HUES48 (cell line): ENCODE measurements at regions not wholly inside any gene's neighbourhood (a gene's known extent, or its start where the extent isn't known, plus 50 kb on each side); places are given as distances from the start of the nearest gene placed in this dataset.

Experiments used
- H3K27ac ChIP-seq: one replicate; pipeline ENCODE4 v1.7.0; 2013; ENCODE audit warnings: low read depth, low read length, inconsistent platforms
- H3K27me3 ChIP-seq: 2 replicates; pipeline ENCODE4 v1.6.1; 2013; ENCODE audit warnings: mild to moderate bottlenecking, low read length; ENCODE audit not compliant: control insufficient read depth, insufficient read depth
- H3K36me3 ChIP-seq: 2 replicates; pipeline ENCODE4 v1.6.1; 2013; ENCODE audit warnings: low read length; ENCODE audit not compliant: control insufficient read depth, insufficient read depth
- H3K4me1 ChIP-seq: 2 replicates; pipeline ENCODE4 v1.6.1; 2013; ENCODE audit warnings: mild to moderate bottlenecking, low read length; ENCODE audit not compliant: control insufficient read depth, insufficient read depth
- H3K4me3 ChIP-seq: 2 replicates; pipeline ENCODE4 v1.5.1; 2013; ENCODE audit warnings: mild to moderate bottlenecking, low read depth, low read length
- H3K9ac ChIP-seq: 2 replicates; pipeline ENCODE4 v1.6.1; 2013; ENCODE audit warnings: mild to moderate bottlenecking, low read depth, low read length, moderate library complexity
- H3K9me3 ChIP-seq: 2 replicates; pipeline ENCODE4 v1.6.1; 2013; ENCODE audit warnings: low read length; ENCODE audit not compliant: control insufficient read depth, insufficient read depth

DNA sequence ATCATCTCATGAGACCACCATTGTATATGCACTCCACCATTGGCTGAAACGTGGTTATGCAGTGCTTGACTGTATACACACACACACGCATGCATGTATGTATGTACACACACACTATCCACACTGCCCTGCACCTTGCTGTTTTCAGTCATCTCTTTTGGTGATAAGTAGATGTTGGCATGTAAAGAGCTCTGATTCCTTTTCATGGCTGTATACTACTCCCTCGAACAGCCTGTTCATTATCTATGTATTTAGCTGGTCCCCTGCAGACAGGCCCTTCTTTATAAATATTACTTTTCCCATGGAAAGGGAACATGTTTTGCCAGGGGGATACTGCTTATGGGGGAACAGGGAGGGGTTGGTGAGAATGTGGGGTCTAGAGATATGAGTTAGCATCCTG lies 349.4 kb downstream of the FOXL1 start:
- no peak overlapping the region for H3K9ac ChIP-seq
- H3K36me3 ChIP-seq, result no peaks in the 10 kb centered on the region
- H3K27me3 ChIP-seq, result no peaks in the 10 kb centered on the region
- H3K4me1 ChIP-seq, result peaks cover 5% of the 10 kb centered on the region; the same call in 1 of the 2 replicates
- no peak overlapping the region for H3K4me3 ChIP-seq
- H3K27ac ChIP-seq, result no peak overlapping the region
- no peaks in the 10 kb centered on the region for H3K9me3 ChIP-seq

DNA sequence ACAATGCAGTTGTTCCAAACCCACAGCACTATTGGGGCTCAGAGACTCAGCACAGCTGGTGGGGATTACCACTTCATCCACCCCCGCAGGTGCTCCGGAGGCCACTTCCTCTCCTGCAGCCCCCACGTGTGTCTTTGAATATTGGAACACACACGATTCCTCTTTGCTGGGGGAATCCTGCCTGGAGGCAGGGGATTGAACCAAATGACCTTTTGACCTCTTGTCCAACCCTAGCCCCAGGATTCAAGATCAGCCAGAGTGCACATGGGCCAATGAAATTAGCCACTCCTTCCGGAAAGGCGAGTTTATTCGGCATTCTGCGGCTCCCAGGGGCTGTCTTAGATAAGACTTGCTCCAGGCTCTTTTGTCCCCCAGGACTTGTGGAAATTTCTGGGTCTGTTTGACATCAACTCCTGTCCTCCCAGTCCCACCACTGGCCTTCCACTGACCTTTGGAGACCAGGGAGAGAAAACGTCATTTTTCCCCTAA lies 350.2 kb downstream of the FOXL1 start:
- no peaks in the 10 kb centered on the region for H3K36me3 ChIP-seq
- H3K9ac ChIP-seq, result no peak overlapping the region
- H3K27ac ChIP-seq, result no peak overlapping the region
- no peak overlapping the region for H3K4me3 ChIP-seq
- H3K9me3 ChIP-seq, result no peaks in the 10 kb centered on the region
- peaks cover 5% of the 10 kb centered on the region; the same call in 1 of the 2 replicates for H3K4me1 ChIP-seq
- H3K27me3 ChIP-seq, result no peaks in the 10 kb centered on the region

DNA sequence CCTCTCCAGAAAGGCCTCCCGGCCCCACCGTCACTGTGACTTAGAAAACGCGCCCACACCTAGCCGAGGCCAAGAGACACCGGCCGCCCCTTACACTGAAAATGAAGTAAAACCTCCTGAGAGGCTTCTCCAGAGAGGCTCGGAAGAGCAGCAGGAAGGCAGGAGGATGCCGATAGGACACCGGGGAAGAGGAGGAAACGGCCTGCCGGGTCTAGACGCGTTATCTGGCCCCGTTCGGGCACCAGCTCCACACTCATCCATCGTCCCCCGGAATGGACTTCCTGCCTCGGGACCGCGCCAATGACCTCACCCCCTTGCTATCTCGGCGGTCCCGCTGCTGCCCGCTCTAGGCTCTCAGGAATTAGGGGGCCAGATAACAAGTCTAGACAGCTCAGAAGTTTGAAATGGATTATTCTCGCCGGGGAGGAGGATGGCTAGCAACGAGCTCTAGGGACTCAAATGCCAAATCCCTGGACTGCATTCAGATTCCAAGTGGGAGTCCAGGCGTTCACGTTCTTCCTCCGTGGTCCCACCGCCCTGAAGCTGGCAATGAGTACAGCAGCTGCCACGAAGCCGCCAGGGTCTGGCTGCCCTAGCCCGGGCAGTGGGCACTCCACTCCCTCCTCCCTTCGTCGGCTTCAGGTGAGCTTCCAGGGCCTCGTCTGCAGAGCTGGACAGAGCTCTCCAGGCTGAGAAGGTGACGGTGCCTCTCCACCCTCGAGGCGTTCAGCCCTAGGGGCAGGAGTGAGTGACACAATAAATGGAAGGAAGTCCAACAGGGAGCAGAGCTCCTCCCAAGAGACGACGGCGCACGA lies 350.9 kb downstream of the FOXL1 start:
- Histone ChIP-seq H3K4me1 (peaks cover 5% of the 10 kb centered on the region; the same call in 1 of the 2 replicates), H3K9ac (no peak overlapping the region), H3K4me3 (no peak overlapping the region), H3K36me3 (no peaks in the 10 kb centered on the region), H3K27ac (no peak overlapping the region), H3K9me3 (no peaks in the 10 kb centered on the region), H3K27me3 (no peaks in the 10 kb centered on the region)

DNA sequence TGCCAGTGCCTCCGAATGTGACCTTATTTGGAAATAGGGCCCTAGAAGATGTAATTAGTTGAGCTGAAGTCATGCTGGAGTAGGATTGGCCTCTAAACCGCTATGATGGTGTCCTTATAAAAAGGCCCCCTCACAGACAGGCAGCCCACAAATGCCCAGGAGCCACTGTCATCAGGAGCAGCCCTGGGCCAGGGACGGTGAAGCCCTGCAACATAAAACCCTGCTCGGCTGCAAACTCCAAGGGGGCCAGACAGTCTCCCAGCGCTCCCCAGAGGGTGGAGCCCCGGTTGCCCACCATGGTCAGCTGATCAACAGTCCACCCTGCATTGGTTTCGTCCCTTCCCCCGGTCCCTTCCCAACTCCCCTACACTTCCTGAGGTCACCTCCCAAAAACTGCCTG lies 351.7 kb downstream of the FOXL1 start:
- Histone ChIP-seq H3K36me3 (no peaks in the 10 kb centered on the region), H3K27ac (no peak overlapping the region), H3K4me3 (no peak overlapping the region), H3K4me1 (peaks cover 5% of the 10 kb centered on the region; the same call in 1 of the 2 replicates), H3K27me3 (no peaks in the 10 kb centered on the region), H3K9me3 (no peaks in the 10 kb centered on the region), H3K9ac (no peak overlapping the region)

DNA sequence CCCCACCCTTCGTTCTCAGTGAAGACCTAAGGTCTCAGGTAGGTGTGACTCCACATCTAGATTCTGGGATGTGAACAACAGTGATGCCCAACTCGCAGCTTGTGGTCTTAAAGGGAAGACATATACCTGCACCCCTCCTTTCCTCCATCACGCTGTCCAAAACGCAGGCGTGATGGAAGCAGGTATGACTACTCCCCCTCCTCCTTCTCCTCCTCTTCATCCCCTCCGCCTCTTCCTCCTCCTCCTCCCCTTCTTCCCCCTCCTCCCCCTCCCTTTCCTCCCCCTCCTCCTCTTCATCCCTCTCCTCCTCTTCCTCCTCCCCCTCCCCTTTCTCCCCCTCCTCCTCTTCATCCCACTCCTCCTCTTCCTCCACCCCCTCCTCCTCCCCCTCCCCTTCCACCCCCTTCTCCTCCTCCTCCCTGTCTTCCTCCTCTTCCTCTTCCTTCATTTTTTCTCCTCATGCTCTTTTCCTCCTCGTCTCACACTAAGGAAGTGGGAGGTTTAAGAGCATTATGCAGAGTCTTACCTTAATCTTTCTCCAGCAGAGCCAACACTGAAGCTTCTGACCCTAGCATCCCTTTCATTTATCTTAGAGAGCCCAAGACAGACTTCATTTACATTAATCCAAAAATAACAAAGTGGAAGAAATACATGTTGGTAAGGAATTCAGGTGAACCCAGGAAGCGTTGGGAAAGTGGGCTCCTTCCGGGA lies 352.5 kb downstream of the FOXL1 start:
- Histone ChIP-seq H3K27me3 (no peaks in the 10 kb centered on the region), H3K36me3 (no peaks in the 10 kb centered on the region), H3K9ac (no peak overlapping the region), H3K4me1 (peaks cover 5% of the 10 kb centered on the region; the same call in 1 of the 2 replicates), H3K27ac (no peak overlapping the region), H3K9me3 (no peaks in the 10 kb centered on the region), H3K4me3 (no peak overlapping the region)

DNA sequence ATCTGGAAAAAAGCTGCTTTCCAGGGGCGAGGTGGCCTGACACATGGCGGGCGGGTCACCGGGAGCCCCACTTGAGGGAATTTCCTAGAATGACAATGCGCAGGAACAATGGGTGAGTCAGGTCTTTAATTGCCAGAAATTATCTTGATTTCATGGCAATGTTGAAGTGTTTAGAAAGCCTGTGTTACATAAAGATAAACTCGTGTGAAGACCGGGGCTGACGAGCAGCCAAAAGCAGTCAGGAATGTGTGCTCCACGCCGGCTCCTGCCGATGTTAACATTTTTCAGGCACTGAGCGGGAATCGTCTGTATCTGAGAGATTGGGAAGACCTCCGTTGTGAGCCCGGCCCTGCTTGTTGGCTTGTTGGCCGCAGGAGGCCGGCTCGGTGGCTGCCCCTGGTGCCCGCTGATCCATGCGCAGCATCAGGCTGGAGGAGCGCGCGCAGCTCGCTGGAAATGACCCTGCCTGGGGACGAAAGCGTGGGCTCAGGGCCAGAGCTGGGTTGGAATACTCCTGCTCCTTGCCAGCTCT lies 353.1 kb downstream of the FOXL1 start:
- no peak overlapping the region for H3K9ac ChIP-seq

DNA sequence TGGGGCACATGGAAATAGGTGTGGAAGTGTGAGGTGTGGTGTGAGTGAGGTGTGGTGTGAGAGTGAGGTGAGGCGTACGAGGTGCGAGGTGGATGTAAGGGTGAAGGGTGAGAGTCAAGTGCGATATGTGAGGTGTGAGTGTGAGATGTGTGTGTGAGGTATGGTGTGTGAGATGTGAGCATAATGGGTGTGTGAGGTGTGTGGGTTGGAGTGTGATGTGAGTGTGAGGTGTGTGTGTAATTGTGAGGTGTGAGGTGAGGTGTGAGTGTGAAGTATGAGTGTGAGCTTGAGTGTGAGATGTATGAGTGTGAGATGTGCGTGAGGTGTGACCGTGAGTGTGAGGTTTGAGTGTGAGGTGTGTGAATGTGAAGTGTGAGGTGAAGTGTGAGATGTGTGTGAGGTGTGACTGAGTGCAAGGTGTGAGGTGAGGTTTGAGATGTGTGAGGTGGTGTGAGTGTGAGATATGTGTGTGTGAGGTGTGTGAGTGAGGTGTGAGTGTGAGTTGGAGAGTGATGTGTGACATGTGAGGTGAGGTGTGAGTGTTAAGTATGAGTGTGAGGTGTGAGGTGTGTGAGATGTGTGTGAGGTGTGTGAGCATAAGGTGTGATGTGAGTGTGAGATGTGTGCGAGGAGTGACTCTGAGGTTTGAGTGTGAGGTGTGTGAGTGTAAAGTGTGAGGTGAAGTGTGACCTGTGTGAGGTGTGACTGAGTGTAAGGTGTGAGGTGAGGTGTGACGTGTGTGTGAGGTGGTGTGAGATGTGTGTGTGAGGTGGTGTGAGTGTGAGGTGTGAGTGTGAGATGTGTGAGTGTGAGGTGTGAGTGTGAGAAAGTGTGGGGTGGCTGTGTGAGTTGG lies 354.0 kb downstream of the FOXL1 start:
- peaks cover 5% of the 10 kb centered on the region; the same call in 1 of the 2 replicates for H3K4me1 ChIP-seq
- no peaks in the 10 kb centered on the region for H3K36me3 ChIP-seq
- H3K27me3 ChIP-seq, result no peaks in the 10 kb centered on the region
- no peak overlapping the region for H3K9ac ChIP-seq
- no peaks in the 10 kb centered on the region for H3K9me3 ChIP-seq
- no peak overlapping the region for H3K27ac ChIP-seq
- no peak overlapping the region for H3K4me3 ChIP-seq

More for the DNA sequence above, 353.1 kb downstream of the FOXL1 start:
- H3K27ac ChIP-seq, result no peak overlapping the region
- H3K36me3 ChIP-seq, result no peaks in the 10 kb centered on the region
- no peak overlapping the region for H3K4me3 ChIP-seq
- no peaks in the 10 kb centered on the region for H3K27me3 ChIP-seq
- H3K4me1 ChIP-seq, result peaks cover 5% of the 10 kb centered on the region; the same call in 1 of the 2 replicates
- no peaks in the 10 kb centered on the region for H3K9me3 ChIP-seq

DNA sequence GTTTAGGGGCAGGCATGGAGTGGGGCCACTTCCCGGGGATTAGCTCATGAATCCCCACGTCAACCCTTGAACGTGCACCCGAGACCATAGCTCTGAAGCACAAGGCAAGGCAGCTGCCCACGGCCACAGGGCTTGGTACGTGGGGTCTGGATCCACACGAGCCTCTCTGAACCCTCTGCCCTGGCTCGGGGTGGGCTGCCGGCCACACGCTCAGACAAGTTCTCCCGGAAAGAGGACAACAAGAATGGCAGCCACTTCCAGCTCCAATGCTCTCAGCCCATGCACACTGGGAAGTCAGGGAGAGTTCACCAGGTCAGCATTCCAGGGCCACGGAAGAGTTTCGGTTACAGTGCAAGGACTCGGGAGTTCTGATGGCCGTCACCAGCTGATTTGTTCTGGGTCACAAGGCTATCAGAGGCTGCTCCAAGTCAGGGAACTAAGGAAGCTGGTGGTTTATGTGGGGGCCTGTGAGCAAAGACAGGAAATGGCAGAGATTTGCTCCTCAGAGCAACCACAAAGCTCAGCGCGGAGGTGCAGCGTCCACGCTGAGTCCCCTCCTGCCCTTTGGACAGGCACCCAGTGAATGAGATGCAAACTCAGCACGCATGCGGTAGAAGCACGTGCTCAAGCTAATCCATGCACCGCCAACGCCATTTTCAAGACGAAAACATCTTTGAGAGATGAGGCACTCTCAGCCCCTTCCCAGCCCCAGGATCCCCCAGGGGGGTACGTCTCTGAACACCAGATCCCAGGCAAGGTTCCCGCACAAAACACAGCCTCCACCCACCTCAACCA lies 356.4 kb downstream of the FOXL1 start:
- Histone ChIP-seq H3K9ac (no peak overlapping the region), H3K27me3 (no peaks in the 10 kb centered on the region)

DNA sequence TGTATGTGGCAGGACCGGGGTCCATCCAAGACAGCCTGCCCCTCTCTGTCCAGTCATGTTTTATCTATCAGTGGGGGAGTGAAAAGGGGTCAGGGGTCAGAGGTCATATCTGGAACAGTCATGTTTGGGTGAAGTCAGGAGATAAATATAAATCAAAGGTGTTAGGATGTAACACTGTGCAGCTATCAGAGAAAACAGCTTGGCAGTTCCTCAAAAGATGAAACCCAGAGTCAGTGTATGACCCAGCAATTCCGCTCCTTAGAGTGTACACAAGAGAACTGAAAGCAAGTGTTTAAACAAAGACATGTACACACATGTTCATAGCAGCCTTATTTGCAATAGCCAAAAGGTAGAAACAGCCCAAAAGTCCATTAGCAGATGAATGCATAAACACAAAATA lies 361.3 kb downstream of the FOXL1 start:
- no peaks in the 10 kb centered on the region for H3K9me3 ChIP-seq
- H3K27me3 ChIP-seq, result no peaks in the 10 kb centered on the region
- no peak overlapping the region for H3K9ac ChIP-seq
- H3K4me3 ChIP-seq, result no peak overlapping the region
- no peak overlapping the region for H3K27ac ChIP-seq
- no peaks in the 10 kb centered on the region for H3K36me3 ChIP-seq
- no peaks in the 10 kb centered on the region for H3K4me1 ChIP-seq

More for the DNA sequence above, 356.4 kb downstream of the FOXL1 start:
- H3K4me1 ChIP-seq, result peaks cover 5% of the 10 kb centered on the region; the same call in 1 of the 2 replicates
- H3K27ac ChIP-seq, result no peak overlapping the region
- no peak overlapping the region for H3K4me3 ChIP-seq
- H3K9me3 ChIP-seq, result no peaks in the 10 kb centered on the region
- no peaks in the 10 kb centered on the region for H3K36me3 ChIP-seq

DNA sequence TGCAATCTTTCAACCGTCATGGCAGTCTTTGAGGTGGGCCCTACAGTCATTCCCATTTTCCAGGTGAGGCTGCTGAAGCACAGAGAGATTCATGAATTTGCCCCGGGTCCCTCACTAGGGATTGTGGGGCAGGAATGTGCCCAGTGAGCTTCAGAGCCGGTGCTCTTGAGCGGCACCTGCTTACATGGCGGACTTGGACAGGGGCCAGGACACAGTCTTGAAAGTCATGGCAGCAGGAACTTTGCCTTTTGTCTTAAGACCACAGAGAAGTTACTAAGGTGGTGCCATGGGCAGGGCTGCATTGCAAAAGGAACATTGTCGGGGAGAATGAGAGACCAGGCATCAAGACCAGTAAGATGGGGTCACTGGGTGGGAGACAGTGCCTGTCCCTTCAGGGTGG lies 363.4 kb downstream of the FOXL1 start:
- H3K9ac ChIP-seq, result no peak overlapping the region
- H3K27ac ChIP-seq, result no peak overlapping the region

More for the DNA sequence above, 363.4 kb downstream of the FOXL1 start:
- H3K36me3 ChIP-seq, result no peaks in the 10 kb centered on the region
- no peaks in the 10 kb centered on the region for H3K9me3 ChIP-seq
- H3K4me3 ChIP-seq, result no peak overlapping the region
- H3K27me3 ChIP-seq, result no peaks in the 10 kb centered on the region
- peaks cover 7% of the 10 kb centered on the region for H3K4me1 ChIP-seq
